ENCODE measurements at regions not wholly inside any gene's neighbourhood (a gene's known extent, or its start where the extent isn't known, plus 50 kb on each side); places are given as distances from the start of the nearest gene placed in this dataset.

GRCh38 chr7:88361357-88361756, 54.7 kb upstream of the STEAP4 start:
- no peak overlapping the region for H3K4me3 Mint-ChIP-seq (ENCODE audit: unreplicated experiment)
- DNase-seq (ENCODE audit: unreplicated experiment) = no peak
- no peaks in the 10 kb centered on the region for H3K36me3 Mint-ChIP-seq (ENCODE audit: insufficient read depth, unreplicated experiment)
- no peak overlapping the region for H3K27ac Mint-ChIP-seq (ENCODE audit: low read depth, unreplicated experiment)
- intact Hi-C loops (cut with micrococcal nuclease) = no loop called here
- no peaks in the 10 kb centered on the region for H3K4me1 Mint-ChIP-seq (ENCODE audit: insufficient read depth, unreplicated experiment)
- H3K27me3 Mint-ChIP-seq (ENCODE audit: insufficient read depth, unreplicated experiment) = peaks cover 3% of the 10 kb centered on the region
- TF ChIP-seq CTCF (IDR thresholded peaks at IDR 0.05; ENCODE audit: unreplicated experiment) = no peak
- ChIA-PET POLR2A (no interaction called here), CTCF (interaction anchor here (0.6 to 8.9 kb wide), 2 partner anchors 109 to 120 kb away, joined by 4 to 229 read pairs; no protein-coding TSS in a partner anchor)
- no TSS peak for BruUV-seq (replicated peaks)
- H3K9me3 Mint-ChIP-seq (ENCODE audit: unreplicated experiment) = no peaks in the 10 kb centered on the region

GRCh38 chr7:88358881-88359280, 52.2 kb upstream of the STEAP4 start:
- intact Hi-C loops (cut with micrococcal nuclease) = loop anchor here (1.0 to 2.0 kb wide), 2 partner anchors 116 to 248 kb away; no protein-coding TSS in a partner anchor
- no peaks in the 10 kb centered on the region for H3K9me3 Mint-ChIP-seq (ENCODE audit: unreplicated experiment)
- H3K27ac Mint-ChIP-seq (ENCODE audit: low read depth, unreplicated experiment) = no peak overlapping the region
- DNase-seq (ENCODE audit: unreplicated experiment) = no peak
- H3K4me3 Mint-ChIP-seq (ENCODE audit: unreplicated experiment) = no peak overlapping the region
- H3K27me3 Mint-ChIP-seq (ENCODE audit: insufficient read depth, unreplicated experiment) = no peaks in the 10 kb centered on the region
- no peaks in the 10 kb centered on the region for H3K36me3 Mint-ChIP-seq (ENCODE audit: insufficient read depth, unreplicated experiment)
- BruUV-seq (replicated peaks) = no TSS peak
- ChIA-PET POLR2A (interaction anchor here (0.7 kb wide), 1 partner anchor 138 kb away, joined by 3 read pairs; no protein-coding TSS in a partner anchor), CTCF (interaction anchor here (0.6 to 8.9 kb wide), 7 partner anchors 13 to 130 kb away, joined by 3 to 229 read pairs (median 4); no protein-coding TSS in a partner anchor)
- H3K4me1 Mint-ChIP-seq (ENCODE audit: insufficient read depth, unreplicated experiment) = no peaks in the 10 kb centered on the region
- TF ChIP-seq CTCF (IDR thresholded peaks at IDR 0.05; ENCODE audit: unreplicated experiment) = no peak

- intact Hi-C loops (cut with micrococcal nuclease) = loop anchor here (1.0 to 2.0 kb wide), 2 partner anchors 115 to 248 kb away; no protein-coding TSS in a partner anchor
- no peak for TF ChIP-seq CTCF (IDR thresholded peaks at IDR 0.05; ENCODE audit: unreplicated experiment)
- no peaks in the 10 kb centered on the region for H3K4me1 Mint-ChIP-seq (ENCODE audit: insufficient read depth, unreplicated experiment)
- no peaks in the 10 kb centered on the region for H3K27me3 Mint-ChIP-seq (ENCODE audit: insufficient read depth, unreplicated experiment)
- H3K9me3 Mint-ChIP-seq (ENCODE audit: unreplicated experiment) = no peaks in the 10 kb centered on the region
- H3K4me3 Mint-ChIP-seq (ENCODE audit: unreplicated experiment) = peak overlapping the region; percentile 52
- POLR2A ChIA-PET = interaction anchor here (0.7 kb wide), 1 partner anchor 139 kb away, joined by 3 read pairs; no protein-coding TSS in a partner anchor
- H3K36me3 Mint-ChIP-seq (ENCODE audit: insufficient read depth, unreplicated experiment) = no peaks in the 10 kb centered on the region
- H3K27ac Mint-ChIP-seq (ENCODE audit: low read depth, unreplicated experiment) = no peak overlapping the region
- no TSS peak for BruUV-seq (replicated peaks)
- CTCF ChIA-PET = interaction anchor here (0.6 to 8.9 kb wide), 15 partner anchors 12 to 189 kb away, joined by 3 to 229 read pairs (median 5); no protein-coding TSS in a partner anchor
- no peak for DNase-seq (ENCODE audit: unreplicated experiment)
Observed at GRCh38 chr7:88358526-88358838, 51.8 kb upstream of the STEAP4 start.

- H3K4me1 Mint-ChIP-seq (ENCODE audit: insufficient read depth, unreplicated experiment) = no peaks in the 10 kb centered on the region
- H3K27ac Mint-ChIP-seq (ENCODE audit: low read depth, unreplicated experiment) = no peak overlapping the region
- ChIA-PET POLR2A (interaction anchor here (1.3 to 1.6 kb wide), 2 partner anchors 37 to 116 kb away, joined by 3 to 5 read pairs; no protein-coding TSS in a partner anchor), CTCF (interaction anchor here (0.6 to 8.9 kb wide), 31 partner anchors 12 to 1791 kb away, joined by 3 to 229 read pairs (median 5); partner anchors contain the start of gene STEAP4)
- no peaks in the 10 kb centered on the region for H3K36me3 Mint-ChIP-seq (ENCODE audit: insufficient read depth, unreplicated experiment)
- no peaks in the 10 kb centered on the region for H3K9me3 Mint-ChIP-seq (ENCODE audit: unreplicated experiment)
- no peaks in the 10 kb centered on the region for H3K27me3 Mint-ChIP-seq (ENCODE audit: insufficient read depth, unreplicated experiment)
- peak; percentile 42 for DNase-seq (ENCODE audit: unreplicated experiment)
- intact Hi-C loops (cut with micrococcal nuclease) = loop anchor here (1.0 to 2.0 kb wide), 2 partner anchors 115 to 247 kb away; no protein-coding TSS in a partner anchor
- H3K4me3 Mint-ChIP-seq (ENCODE audit: unreplicated experiment) = peak overlapping the region; percentile 52
- TF ChIP-seq CTCF (IDR thresholded peaks at IDR 0.05; ENCODE audit: unreplicated experiment) = peak; percentile 60
- no TSS peak for BruUV-seq (replicated peaks)
Observed at GRCh38 chr7:88357781-88358525, 51.3 kb upstream of the STEAP4 start.
